ENCODE measurements at regions not wholly inside any gene's neighbourhood (a gene's known extent, or its start where the extent isn't known, plus 50 kb on each side); places are given as distances from the start of the nearest gene placed in this dataset.

- peak; percentile 11; the same call in 1 of the 2 replicates for TF ChIP-seq CTCF (conservative IDR thresholded peaks at IDR 0.05; ENCODE audit: low read depth, low read length)
- TF ChIP-seq EZH2 (IDR thresholded peaks at IDR 0.05; ENCODE audit: borderline replicate concordance, low read depth, low read length, poor library complexity, severe bottlenecking), result no peak
Observed at GRCh38 chr2:192940767-192941166, 746.0 kb upstream of the TMEFF2 start.
